ENCODE measurements at regions not wholly inside any gene's neighbourhood (a gene's known extent, or its start where the extent isn't known, plus 50 kb on each side); places are given as distances from the start of the nearest gene placed in this dataset.
"Not testable (repeated sequence)": the region's sequence is repeated elsewhere in the genome, so short reads cannot be mapped to it uniquely, and the experiment has no call there.

- DNase-seq (ENCODE audit: low read depth in 2 of 2) = no peak
Observed at GRCh38 chr2:236632295-236633218, 62.9 kb downstream of the ACKR3 start.

- DNase-seq (ENCODE audit: low read depth in 2 of 2) = no peak
Observed at GRCh38 chr2:236633219-236633570, 63.6 kb downstream of the ACKR3 start.

- DNase-seq (ENCODE audit: low read depth in 2 of 2) = no peak
Observed at GRCh38 chr2:236633775-236634560, 64.3 kb downstream of the ACKR3 start.

GRCh38 chr2:236636261-236636660 lies 66.6 kb downstream of the ACKR3 start:
- DNase-seq (ENCODE audit: low read depth in 2 of 2) = no peak

GRCh38 chr2:236636714-236637470 lies 67.3 kb downstream of the ACKR3 start:
- no peak for DNase-seq (ENCODE audit: low read depth in 2 of 2)

- DNase-seq (ENCODE audit: low read depth in 2 of 2) = no peak
Observed at GRCh38 chr2:236637686-236638569, 68.3 kb downstream of the ACKR3 start.

- no peak for DNase-seq (ENCODE audit: low read depth in 2 of 2)
Observed at GRCh38 chr2:236638707-236639106, 69.1 kb downstream of the ACKR3 start.

GRCh38 chr2:236639461-236640235 lies 70.0 kb downstream of the ACKR3 start:
- no peak for DNase-seq (ENCODE audit: low read depth in 2 of 2)

- no peak for DNase-seq (ENCODE audit: low read depth in 2 of 2)
Observed at GRCh38 chr2:236641051-236641726, 71.6 kb downstream of the ACKR3 start.

GRCh38 chr2:236642125-236642524 lies 72.5 kb downstream of the ACKR3 start:
- DNase-seq (ENCODE audit: low read depth in 2 of 2) = no peak

- peak; percentile 99 for DNase-seq (ENCODE audit: low read depth in 2 of 2)
Observed at GRCh38 chr2:236642584-236643291, 73.1 kb downstream of the ACKR3 start.

GRCh38 chr2:236643480-236643879 lies 73.9 kb downstream of the ACKR3 start:
- DNase-seq (ENCODE audit: low read depth in 2 of 2) = no peak

GRCh38 chr2:236644067-236644466 lies 74.4 kb downstream of the ACKR3 start:
- no peak for DNase-seq (ENCODE audit: low read depth in 2 of 2)

GRCh38 chr2:236644502-236644911 lies 74.9 kb downstream of the ACKR3 start:
- no peak for DNase-seq (ENCODE audit: low read depth in 2 of 2)

- not testable (repeated sequence) for DNase-seq (ENCODE audit: low read depth in 2 of 2)
Observed at GRCh38 chr2:236645141-236645540, 75.5 kb downstream of the ACKR3 start.

GRCh38 chr2:236646441-236646840 lies 76.8 kb downstream of the ACKR3 start:
- DNase-seq (ENCODE audit: low read depth in 2 of 2) = no peak

GRCh38 chr2:236646871-236647270 lies 77.2 kb downstream of the ACKR3 start:
- no peak for DNase-seq (ENCODE audit: low read depth in 2 of 2)

- no peak for DNase-seq (ENCODE audit: low read depth in 2 of 2)
Observed at GRCh38 chr2:236647621-236648020, 78.0 kb downstream of the ACKR3 start.

- no peak for DNase-seq (ENCODE audit: low read depth in 2 of 2)
Observed at GRCh38 chr2:236653863-236654262, 84.2 kb downstream of the ACKR3 start.

All from fibroblast of skin of left quadriceps (primary cell).